DMS 273 (cell line): ENCODE measurements at regions not wholly inside any gene's neighbourhood (a gene's known extent, or its start where the extent isn't known, plus 50 kb on each side); places are given as distances from the start of the nearest gene placed in this dataset.
"Not testable (repeated sequence)": the region's sequence is repeated elsewhere in the genome, so short reads cannot be mapped to it uniquely, and the experiment has no call there.

Source experiments
- DNase-seq: peaks from one replicate; lab custom pipeline; 2025; ENCODE audit not compliant: unreplicated experiment; lab: John Stamatoyannopoulos, UW

- no peak for DNase-seq
Measured at GRCh38 chr7:65453341-65454030, 79.8 kb downstream of the ZNF92 start.

DNA sequence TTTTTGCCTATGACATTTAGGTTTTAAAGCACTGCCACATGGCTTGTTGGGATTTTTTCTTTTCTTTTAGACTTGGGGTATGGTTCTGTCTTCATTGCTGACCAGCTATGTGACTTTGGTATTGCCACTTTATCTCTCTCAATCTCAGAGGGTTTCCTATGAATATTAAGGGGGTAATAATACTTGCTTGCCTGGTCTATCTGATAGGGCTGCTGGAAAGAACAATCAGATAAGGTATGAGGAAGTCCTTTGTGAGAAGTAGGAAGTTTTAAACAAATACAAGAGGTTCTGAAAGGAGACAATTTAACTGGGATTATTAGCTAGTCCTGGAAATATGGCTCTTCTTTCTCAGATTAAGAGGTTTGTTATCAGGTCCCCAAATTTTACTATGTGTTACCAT lies 80.8 kb downstream of the ZNF92 start:
- DNase-seq, result no peak

DNA sequence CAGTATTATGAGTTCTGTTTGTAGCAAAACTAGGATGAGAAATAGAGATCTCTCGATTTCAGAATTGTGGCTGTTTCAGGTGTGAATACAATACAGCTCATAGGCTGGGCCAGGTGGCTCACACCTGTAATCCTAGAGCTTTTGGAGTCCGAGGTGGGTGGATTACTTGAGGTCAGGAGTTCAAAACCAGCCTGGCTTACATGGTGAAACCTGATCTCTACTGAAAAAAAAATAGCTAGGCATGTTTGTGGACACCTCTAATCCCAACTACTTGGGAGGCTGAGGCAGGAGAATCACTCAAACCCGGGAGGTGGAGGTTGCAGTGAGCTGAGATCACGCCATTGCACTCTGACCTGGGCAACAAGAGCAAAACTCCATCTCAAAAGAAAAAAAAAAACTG lies 81.4 kb downstream of the ZNF92 start:
- DNase-seq, result not testable (repeated sequence)

GRCh38 chr7:65457705-65458104 lies 84.0 kb downstream of the ZNF92 start:
- DNase-seq, result no peak

- DNase-seq, result no peak
Measured at GRCh38 chr7:65459438-65459837, 85.8 kb downstream of the ZNF92 start.

- no peak for DNase-seq
Measured at GRCh38 chr7:65462148-65462716, 88.6 kb downstream of the ZNF92 start.

DNA sequence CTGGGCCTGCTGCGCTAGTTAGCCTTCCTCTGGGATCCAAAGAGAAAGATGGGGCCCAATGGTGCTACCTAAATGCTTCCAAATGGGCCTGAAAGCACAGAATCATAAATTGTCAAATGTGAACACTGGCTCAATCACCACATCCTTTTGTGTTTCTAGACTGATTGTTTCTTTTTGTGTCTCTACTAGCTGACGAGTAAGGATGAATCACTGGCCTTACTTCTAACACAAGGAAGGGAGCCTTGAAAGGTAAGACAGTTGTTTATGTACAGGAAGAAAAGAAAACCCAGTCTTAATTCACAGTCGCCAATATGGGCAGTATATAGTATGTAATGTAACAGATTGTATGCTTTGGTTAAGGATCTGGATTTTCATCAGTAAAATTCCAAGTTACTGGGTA lies 89.5 kb downstream of the ZNF92 start:
- no peak for DNase-seq

DNA sequence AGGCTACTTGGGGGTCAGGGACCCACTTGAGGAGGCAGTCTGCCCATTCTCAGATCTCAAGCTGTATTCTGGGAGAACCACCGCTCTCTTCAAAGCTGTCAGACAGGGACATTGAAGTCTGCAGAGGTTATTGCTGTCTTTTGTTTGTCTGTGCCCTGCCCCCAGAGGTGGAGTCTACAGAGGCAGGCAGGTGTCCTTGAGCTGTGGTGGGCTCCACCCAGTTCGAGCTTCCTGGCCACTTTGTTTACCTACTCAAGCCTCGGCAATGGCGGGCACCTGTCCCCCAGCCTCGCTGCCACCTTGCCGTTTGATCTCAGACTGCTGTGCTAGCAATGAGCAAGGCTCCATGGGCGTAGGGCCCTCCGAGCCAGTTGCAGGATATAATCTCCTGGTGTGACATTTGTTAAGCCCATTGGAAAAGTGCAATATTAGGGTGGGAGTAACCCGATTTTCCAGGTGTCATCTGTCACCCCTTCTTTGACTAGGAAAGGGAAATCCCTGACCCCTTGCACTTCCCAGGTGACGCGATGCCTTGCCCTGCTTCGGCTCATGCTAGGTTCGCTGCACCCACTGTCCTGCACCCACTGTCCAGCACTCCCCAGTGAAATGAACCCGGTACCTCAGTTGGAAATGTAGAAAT lies 96.4 kb downstream of the ZNF92 start:
- DNase-seq, result not testable (repeated sequence)

DNA sequence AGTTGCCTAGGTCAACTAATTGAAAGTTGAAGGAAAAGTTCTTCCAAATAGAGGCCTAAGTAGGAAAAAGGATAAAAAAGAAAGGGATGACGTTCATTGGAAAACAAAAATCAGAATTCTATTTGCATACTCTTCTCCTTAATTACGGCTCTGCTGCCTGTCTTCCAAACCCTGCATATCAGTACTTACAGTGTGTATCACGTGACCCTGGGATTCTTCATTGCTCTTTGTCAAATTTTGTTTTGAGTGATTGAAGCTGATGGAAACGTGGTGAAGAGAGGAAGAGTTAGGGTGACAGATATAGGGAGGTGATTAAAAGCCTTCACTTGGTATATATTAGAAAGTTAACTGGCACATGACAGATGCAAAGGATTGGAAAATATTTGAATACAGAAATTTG lies 97.9 kb downstream of the ZNF92 start:
- DNase-seq, result no peak

DNA sequence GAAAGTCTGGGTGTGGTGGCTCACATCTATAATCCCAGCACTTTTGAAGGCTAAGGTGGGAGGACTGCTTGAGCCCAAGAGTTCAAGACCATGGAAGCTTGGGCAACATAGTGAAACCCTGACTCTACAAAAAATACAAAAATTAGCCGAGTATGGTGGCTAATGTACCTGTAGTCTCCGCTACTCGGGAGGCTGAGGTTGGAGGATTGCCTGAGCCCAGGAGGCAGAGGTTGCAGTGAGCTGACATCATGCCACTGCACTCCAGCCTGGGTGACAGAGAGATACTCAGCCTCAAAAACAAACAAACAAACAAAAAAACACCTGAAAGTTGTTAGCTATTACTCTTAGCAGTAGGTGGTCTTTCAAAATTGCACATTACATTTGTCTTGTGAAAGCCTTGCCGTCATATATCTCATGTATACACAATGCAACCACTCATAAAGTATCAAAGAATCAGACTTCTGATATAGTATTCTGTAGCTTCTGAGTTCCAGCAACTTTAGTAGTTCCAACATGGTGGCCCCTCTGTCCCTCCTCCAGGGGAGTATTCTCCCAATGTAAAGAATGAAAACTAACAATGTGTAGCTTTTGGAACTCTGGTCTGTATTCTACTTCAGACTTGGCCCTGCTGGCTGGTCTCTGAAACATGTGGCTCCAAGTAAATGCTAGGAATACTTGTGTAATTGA lies 101.5 kb downstream of the ZNF92 start:
- no peak for DNase-seq

DNA sequence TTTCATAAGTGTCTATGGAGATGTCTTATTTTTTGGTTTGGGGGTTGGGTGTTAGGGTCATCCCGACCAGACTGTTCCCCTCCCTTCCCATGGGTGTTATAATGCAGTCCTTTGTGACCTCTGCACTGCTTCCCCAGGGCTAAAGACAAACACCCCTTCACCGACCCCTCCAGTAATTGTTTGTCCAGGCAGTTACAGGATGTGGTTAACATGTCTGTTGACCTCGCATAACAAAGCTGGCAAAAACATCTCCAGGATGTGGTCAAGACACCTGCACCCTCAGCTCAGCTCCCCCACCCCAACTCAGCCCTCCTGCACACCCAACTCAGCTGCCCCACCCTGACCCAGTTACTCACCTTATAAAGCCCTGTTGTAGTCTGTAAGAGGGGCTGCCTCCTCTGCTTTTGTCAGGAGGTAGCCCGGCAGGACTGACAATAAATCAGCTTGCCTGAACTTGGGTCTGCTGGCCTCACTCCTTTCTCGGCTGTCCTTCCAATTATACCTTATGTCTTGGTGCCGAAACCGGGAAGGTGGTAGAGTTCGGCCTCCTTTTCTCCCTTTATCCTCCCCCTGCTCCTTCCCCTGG lies 102.2 kb downstream of the ZNF92 start:
- no peak for DNase-seq

- DNase-seq, result peak; percentile 82
Measured at GRCh38 chr7:65477326-65477725, 103.7 kb downstream of the ZNF92 start.

- DNase-seq, result no peak
Measured at GRCh38 chr7:65489260-65489767, 115.7 kb downstream of the ZNF92 start.

DNA sequence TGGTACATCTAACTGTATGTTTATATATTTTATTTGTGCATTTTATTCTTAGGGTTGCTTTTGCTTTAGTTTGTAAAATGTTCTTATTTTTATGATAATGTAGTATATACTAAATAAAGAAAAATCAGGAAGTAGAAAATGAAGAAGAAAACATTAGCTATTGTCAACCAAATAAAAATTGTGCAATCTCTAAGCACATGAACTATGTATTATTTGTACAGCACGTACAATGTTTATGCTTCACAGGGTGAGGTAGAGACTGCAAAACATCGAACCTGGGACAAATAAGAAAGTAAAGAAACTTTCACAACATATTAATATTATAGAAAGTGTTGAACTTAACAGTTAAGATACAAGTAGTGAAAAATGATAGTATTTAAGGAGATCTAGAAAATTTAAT lies 123.0 kb downstream of the ZNF92 start:
- not testable (repeated sequence) for DNase-seq

DNA sequence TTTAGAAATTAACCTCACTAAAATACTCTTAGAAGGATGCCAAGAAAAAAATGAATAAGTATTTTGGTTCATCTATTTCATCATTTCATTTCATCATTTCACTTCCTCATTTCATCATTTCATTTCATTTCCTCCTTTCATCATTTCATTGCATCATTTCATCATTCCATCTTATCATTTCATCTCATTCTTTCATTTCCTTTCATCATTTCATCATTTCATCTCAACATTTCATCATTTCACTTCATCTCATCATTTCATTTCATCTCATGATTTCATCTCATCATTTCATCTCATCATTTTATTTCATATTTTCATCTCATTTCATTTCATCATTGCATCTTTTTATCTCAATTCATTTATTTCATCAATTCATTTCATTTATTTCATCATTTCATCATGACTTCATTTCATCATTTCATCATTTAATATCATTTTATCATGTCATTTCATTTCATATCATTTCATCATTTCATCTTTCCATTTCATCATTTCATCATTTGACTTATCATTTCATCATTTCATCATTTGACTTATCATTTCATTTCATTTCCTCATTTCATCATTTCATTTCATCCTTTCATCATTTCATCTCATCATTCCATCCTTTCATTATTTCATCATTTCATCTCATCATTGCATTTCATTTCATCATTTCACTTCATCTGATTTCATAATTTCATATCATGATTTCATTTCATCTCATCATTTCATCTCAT lies 129.9 kb downstream of the ZNF92 start:
- no peak for DNase-seq

DNA sequence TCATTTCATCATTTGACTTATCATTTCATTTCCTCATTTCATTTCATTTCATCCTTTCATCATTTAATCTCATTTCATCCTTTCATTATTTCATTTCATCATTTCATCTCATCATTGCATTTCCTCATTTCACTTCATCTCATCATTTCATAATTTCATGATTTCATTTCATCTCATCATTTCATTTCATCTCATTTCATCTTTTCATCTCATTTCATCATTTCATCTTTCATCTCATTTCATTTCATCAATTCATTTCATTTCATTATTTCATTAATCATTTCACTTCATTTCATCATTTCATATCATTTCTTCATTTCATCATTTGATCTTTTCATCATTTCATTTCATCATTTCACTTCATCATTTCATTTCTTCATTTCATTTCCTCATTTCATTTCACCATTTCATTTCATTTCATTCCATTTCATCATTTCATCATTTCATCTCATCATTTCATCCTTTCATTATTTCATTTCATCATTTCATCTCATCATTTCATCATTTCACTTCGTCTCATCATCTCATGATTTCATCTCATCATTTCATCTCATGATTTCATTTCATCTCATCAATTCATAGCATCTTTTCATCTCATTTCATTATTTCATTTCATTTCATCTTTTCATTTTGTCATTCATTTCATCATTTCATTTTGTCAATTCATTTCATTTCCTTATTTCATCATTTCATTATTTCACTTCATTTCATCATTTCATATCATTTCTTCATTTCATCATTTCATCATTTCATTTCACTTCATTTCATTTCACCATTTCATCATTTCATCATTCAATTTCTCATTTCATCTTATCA lies 131.1 kb downstream of the ZNF92 start:
- DNase-seq, result not testable (repeated sequence)

DNA sequence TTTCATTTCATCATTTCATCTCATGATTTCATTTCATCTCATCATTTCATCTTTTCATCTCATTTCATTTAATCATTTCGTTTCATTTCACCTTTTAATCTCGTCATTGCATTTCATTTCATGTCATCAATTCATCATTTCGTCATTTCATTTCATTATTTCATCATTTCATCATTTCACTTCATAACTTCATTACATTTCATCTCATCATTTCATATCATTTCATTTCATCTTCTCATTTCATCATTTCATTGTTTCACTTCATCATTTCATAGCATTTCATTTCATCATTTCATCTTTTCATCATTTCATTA lies 131.6 kb downstream of the ZNF92 start:
- not testable (repeated sequence) for DNase-seq

GRCh38 chr7:65508581-65509367 lies 135.1 kb downstream of the ZNF92 start:
- peak; percentile 47 for DNase-seq
